GM18517 (cell line): ENCODE measurements at regions not wholly inside any gene's neighbourhood (a gene's known extent, or its start where the extent isn't known, plus 50 kb on each side); places are given as distances from the start of the nearest gene placed in this dataset.

ENCODE experiments used
- ATAC-seq: cut with Tn5 transposase; IDR thresholded peaks from one replicate; pipeline ENCODE4 v1.9.1; 2021; ENCODE audit warnings: mild to moderate bottlenecking, moderate library complexity; ENCODE audit not compliant: unreplicated experiment

- ATAC-seq: no peak
Measured at GRCh38 chr15:39059917-39060316, 495.3 kb upstream of the RASGRP1 start.

- ATAC-seq: no peak
Measured at GRCh38 chr15:39061952-39062464, 497.4 kb upstream of the RASGRP1 start.

GRCh38 chr15:39066677-39067076, 502.1 kb upstream of the RASGRP1 start:
- no peak for ATAC-seq

GRCh38 chr15:39074341-39074985, 506.4 kb upstream of the THBS1 start:
- no peak for ATAC-seq

- ATAC-seq: no peak
Measured at GRCh38 chr15:39075311-39075710, 505.6 kb upstream of the THBS1 start.

- no peak for ATAC-seq
Measured at GRCh38 chr15:39075756-39076341, 505.0 kb upstream of the THBS1 start.

- ATAC-seq: no peak
Measured at GRCh38 chr15:39078026-39078425, 502.9 kb upstream of the THBS1 start.

- no peak for ATAC-seq
Measured at GRCh38 chr15:39079296-39079847, 501.5 kb upstream of the THBS1 start.

GRCh38 chr15:39083213-39083612, 497.7 kb upstream of the THBS1 start:
- ATAC-seq: no peak

GRCh38 chr15:39084674-39085530, 496.0 kb upstream of the THBS1 start:
- ATAC-seq: no peak

- ATAC-seq: no peak
Measured at GRCh38 chr15:39086641-39087040, 494.2 kb upstream of the THBS1 start.

GRCh38 chr15:39088156-39088555, 492.7 kb upstream of the THBS1 start:
- no peak for ATAC-seq

GRCh38 chr15:39092354-39092753, 488.5 kb upstream of the THBS1 start:
- no peak for ATAC-seq

- ATAC-seq: no peak
Measured at GRCh38 chr15:39092761-39093160, 488.1 kb upstream of the THBS1 start.

- no peak for ATAC-seq
Measured at GRCh38 chr15:39094116-39094515, 486.8 kb upstream of the THBS1 start.

- no peak for ATAC-seq
Measured at GRCh38 chr15:39095218-39095879, 485.5 kb upstream of the THBS1 start.

GRCh38 chr15:39096608-39097205, 484.2 kb upstream of the THBS1 start:
- ATAC-seq: no peak

GRCh38 chr15:39099524-39099923, 481.4 kb upstream of the THBS1 start:
- ATAC-seq: no peak

- ATAC-seq: no peak
Measured at GRCh38 chr15:39100106-39100660, 480.7 kb upstream of the THBS1 start.

- ATAC-seq: no peak
Measured at GRCh38 chr15:39102431-39102830, 478.4 kb upstream of the THBS1 start.
